ENCODE measurements at regions not wholly inside any gene's neighbourhood (a gene's known extent, or its start where the extent isn't known, plus 50 kb on each side); places are given as distances from the start of the nearest gene placed in this dataset.

- TF ChIP-seq OSR1 (CRISPR knock-in tag; IDR thresholded peaks at IDR 0.05) = no peak
- TF ChIP-seq SNAI2 (CRISPR knock-in tag; IDR thresholded peaks at IDR 0.05) = no peak
- TF ChIP-seq BACH2 (CRISPR knock-in tag; IDR thresholded peaks at IDR 0.05; ENCODE audit: borderline replicate concordance) = no peak
- TF ChIP-seq, protein P1, sequence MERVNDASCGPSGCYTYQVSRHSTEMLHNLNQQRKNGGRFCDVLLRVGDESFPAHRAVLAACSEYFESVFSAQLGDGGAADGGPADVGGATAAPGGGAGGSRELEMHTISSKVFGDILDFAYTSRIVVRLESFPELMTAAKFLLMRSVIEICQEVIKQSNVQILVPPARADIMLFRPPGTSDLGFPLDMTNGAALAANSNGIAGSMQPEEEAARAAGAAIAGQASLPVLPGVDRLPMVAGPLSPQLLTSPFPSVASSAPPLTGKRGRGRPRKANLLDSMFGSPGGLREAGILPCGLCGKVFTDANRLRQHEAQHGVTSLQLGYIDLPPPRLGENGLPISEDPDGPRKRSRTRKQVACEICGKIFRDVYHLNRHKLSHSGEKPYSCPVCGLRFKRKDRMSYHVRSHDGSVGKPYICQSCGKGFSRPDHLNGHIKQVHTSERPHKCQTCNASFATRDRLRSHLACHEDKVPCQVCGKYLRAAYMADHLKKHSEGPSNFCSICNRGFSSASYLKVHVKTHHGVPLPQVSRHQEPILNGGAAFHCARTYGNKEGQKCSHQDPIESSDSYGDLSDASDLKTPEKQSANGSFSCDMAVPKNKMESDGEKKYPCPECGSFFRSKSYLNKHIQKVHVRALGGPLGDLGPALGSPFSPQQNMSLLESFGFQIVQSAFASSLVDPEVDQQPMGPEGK (CRISPR knock-in tag; IDR thresholded peaks at IDR 0.05; ENCODE audit: borderline replicate concordance) = no peak
- no peak for TF ChIP-seq ZNF70 (CRISPR knock-in tag; IDR thresholded peaks at IDR 0.05)
- no peak for TF ChIP-seq ZFP30 (CRISPR knock-in tag; IDR thresholded peaks at IDR 0.05)
- no peak for TF ChIP-seq ZNF8 (CRISPR knock-in tag; IDR thresholded peaks at IDR 0.05)
- TF ChIP-seq, protein P2, sequence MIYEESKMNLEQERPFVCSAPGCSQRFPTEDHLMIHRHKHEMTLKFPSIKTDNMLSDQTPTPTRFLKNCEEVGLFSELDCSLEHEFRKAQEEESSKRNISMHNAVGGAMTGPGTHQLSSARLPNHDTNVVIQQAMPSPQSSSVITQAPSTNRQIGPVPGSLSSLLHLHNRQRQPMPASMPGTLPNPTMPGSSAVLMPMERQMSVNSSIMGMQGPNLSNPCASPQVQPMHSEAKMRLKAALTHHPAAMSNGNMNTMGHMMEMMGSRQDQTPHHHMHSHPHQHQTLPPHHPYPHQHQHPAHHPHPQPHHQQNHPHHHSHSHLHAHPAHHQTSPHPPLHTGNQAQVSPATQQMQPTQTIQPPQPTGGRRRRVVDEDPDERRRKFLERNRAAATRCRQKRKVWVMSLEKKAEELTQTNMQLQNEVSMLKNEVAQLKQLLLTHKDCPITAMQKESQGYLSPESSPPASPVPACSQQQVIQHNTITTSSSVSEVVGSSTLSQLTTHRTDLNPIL (CRISPR knock-in tag; IDR thresholded peaks at IDR 0.05; ENCODE audit: low read depth) = no peak
- TF ChIP-seq, protein P3, sequence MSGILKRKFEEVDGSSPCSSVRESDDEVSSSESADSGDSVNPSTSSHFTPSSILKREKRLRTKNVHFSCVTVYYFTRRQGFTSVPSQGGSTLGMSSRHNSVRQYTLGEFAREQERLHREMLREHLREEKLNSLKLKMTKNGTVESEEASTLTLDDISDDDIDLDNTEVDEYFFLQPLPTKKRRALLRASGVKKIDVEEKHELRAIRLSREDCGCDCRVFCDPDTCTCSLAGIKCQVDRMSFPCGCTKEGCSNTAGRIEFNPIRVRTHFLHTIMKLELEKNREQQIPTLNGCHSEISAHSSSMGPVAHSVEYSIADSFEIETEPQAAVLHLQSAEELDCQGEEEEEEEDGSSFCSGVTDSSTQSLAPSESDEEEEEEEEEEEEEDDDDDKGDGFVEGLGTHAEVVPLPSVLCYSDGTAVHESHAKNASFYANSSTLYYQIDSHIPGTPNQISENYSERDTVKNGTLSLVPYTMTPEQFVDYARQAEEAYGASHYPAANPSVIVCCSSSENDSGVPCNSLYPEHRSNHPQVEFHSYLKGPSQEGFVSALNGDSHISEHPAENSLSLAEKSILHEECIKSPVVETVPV (CRISPR knock-in tag; IDR thresholded peaks at IDR 0.05) = no peak
- no peak for TF ChIP-seq RARB (CRISPR knock-in tag; IDR thresholded peaks at IDR 0.05)
- no peak for TF ChIP-seq ZFP3 (CRISPR knock-in tag; IDR thresholded peaks at IDR 0.05)
Observed at GRCh38 chr16:74070237-74070636, 226.4 kb upstream of the PSMD7 start.

Measured in SK-N-SH treated with all-trans-retinoic acid at 6 μM for 48 hours (cell line).